Thyroid gland (tissue), 4 donors: ENCODE measurements at regions not wholly inside any gene's neighbourhood (a gene's known extent, or its start where the extent isn't known, plus 50 kb on each side); places are given as distances from the start of the nearest gene placed in this dataset.

ENCODE experiments used
- DNase-seq, 2 donors: peaks; one replicate each; pipeline ENCODE4 v3.0.0-alpha.2; 2019
- H3K27ac ChIP-seq, 3 donors: fragments of 200-600 bp; sonication (generic); 1 replicate in 2 of 3; 2 replicates in 1 of 3; pipeline ENCODE4 v1.5.1; 2016 to 2019; ENCODE audit warnings: mild to moderate bottlenecking in 1 of 3, moderate library complexity in 1 of 3
- H3K27me3 ChIP-seq: fragments of 200-600 bp; sonication (generic); one replicate; pipeline ENCODE4 v1.5.1; 2019
- H3K36me3 ChIP-seq, 2 donors: fragments of 200-600 bp; sonication (generic); one replicate each; pipeline ENCODE4 v1.5.1; 2016 to 2019
- H3K4me1 ChIP-seq, 2 donors: fragments of 200-600 bp; sonication (generic); one replicate each; pipeline ENCODE4 v1.5.1; 2017 to 2019
- H3K4me3 ChIP-seq, 3 donors: fragments of 200-600 bp; sonication (generic); replicated peaks in 1 of 3; 1 replicate in 2 of 3; 2 replicates in 1 of 3; pipeline ENCODE4 v1.5.1; 2016; ENCODE audit warnings: mild to moderate bottlenecking in 1 of 3
- H3K9me3 ChIP-seq: fragments of 200-600 bp; sonication (generic); one replicate; pipeline ENCODE4 v1.5.1; 2017
- POLR2A ChIP-seq, 2 donors: fragments of 450-650 bp; IDR thresholded peaks; one replicate each; pipeline ENCODE4 v1.6.1; 2017; ENCODE audit warnings: antibody characterized with exemption in 2 of 2, mild to moderate bottlenecking in 2 of 2, moderate library complexity in 1 of 2
- WGBS, 2 donors: methylation state at CpG; one replicate each; pipeline ENCODE4 v1.1.5; 2017; 5-methylcytosine and 5-hydroxymethylcytosine counted together
- intact Hi-C: fragments of 100-400 bp; cut with DNase I; formaldehyde crosslinking; loops from one replicate; pipeline ENCODE4 v1.15.1; 2023
- TF ChIP-seq, protein P1 (sequence below), 6 experiments: fragments of 200-600 bp in 3 of 6; fragments of 450-650 bp in 3 of 6; sonication (generic) in 3 of 6; IDR thresholded peaks; one replicate each; pipeline ENCODE4 v1.5.1; 2016 to 2019; ENCODE audit warnings: antibody characterized with exemption in 6 of 6, mild to moderate bottlenecking in 2 of 6, inconsistent platforms in 1 of 6, moderate library complexity in 1 of 6

DNA sequence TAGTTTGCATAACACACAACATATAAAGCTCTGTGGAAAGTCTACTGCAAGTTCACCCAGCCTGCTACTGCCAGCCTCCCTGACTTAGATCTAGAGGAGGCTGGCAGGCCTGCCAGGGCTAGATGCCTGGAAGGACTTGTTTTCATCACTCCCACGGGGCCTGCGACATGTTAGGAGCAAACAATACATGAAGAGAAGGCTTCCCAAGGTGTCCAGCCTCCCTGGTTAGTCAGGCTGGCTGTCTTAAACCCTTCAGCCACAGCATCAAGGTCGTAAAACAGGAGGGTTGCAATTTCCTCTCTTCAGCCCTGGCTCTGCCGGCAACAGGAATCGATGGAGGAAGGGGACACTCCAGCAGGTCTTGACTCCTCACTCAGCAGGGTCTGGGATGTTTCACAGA, 104.5 kb downstream of the NGF start:
- H3K9me3 ChIP-seq = no peaks in the 10 kb centered on the region
- TF ChIP-seq, protein P1, sequence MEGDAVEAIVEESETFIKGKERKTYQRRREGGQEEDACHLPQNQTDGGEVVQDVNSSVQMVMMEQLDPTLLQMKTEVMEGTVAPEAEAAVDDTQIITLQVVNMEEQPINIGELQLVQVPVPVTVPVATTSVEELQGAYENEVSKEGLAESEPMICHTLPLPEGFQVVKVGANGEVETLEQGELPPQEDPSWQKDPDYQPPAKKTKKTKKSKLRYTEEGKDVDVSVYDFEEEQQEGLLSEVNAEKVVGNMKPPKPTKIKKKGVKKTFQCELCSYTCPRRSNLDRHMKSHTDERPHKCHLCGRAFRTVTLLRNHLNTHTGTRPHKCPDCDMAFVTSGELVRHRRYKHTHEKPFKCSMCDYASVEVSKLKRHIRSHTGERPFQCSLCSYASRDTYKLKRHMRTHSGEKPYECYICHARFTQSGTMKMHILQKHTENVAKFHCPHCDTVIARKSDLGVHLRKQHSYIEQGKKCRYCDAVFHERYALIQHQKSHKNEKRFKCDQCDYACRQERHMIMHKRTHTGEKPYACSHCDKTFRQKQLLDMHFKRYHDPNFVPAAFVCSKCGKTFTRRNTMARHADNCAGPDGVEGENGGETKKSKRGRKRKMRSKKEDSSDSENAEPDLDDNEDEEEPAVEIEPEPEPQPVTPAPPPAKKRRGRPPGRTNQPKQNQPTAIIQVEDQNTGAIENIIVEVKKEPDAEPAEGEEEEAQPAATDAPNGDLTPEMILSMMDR (IDR thresholded peaks at IDR 0.05) = no peak
- TF ChIP-seq POLR2A (IDR thresholded peaks at IDR 0.05) = no peak
- no peaks in the 10 kb centered on the region for H3K36me3 ChIP-seq
- H3K4me3 ChIP-seq = no peak overlapping the region
- intact Hi-C loops = no loop called here
- WGBS, 2 donors = 66 to 69% methylated on average over 5 of the region's 5 CpGs
- H3K27ac ChIP-seq = no peak overlapping the region
- no peaks in the 10 kb centered on the region for H3K27me3 ChIP-seq
- DNase-seq = no peak
- no peaks in the 10 kb centered on the region for H3K4me1 ChIP-seq

DNA sequence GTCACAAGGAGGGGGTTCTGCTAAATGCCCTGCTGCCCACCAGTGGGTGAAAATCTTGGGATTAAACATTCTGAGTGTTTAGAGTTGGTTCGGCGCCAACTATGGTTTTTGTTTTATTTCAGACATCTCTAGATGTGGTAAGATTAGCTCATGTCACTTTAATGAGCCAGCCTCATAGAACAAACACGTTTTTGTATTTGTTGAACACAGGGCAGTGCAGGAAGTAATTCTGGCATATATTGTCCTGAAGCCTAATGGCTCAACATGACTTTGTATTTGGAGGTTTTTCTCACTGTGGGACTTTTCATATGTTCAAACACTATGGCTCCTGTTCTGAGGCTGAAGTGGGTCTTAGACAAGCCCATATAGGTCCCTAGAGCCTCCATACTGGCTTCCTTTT, 107.8 kb downstream of the NGF start:
- Histone ChIP-seq H3K27me3 (no peaks in the 10 kb centered on the region), H3K9me3 (no peaks in the 10 kb centered on the region), H3K36me3 (no peaks in the 10 kb centered on the region), H3K4me3 (no peak overlapping the region), H3K27ac (no peak overlapping the region), H3K4me1 (no peaks in the 10 kb centered on the region)
- 67 to 68% methylated on average over 3 of the region's 3 CpGs for WGBS, 2 donors
- no peak for DNase-seq
- intact Hi-C loops = no loop called here
- TF ChIP-seq, protein P1 (IDR thresholded peaks at IDR 0.05) = no peak
- TF ChIP-seq POLR2A (IDR thresholded peaks at IDR 0.05) = no peak

- intact Hi-C loops = no loop called here
- 95% methylated on average over 1 of the region's 1 CpG for WGBS, 2 donors
- TF ChIP-seq, protein P1 (IDR thresholded peaks at IDR 0.05) = no peak
- TF ChIP-seq POLR2A (IDR thresholded peaks at IDR 0.05) = no peak
Observed at GRCh38 chr1:115229016-115229415, 109.0 kb downstream of the NGF start.

GRCh38 chr1:115228191-115228590, 109.9 kb downstream of the NGF start:
- Histone ChIP-seq H3K9me3 (no peaks in the 10 kb centered on the region), H3K36me3 (no peaks in the 10 kb centered on the region), H3K4me3 (no peak overlapping the region), H3K27ac (no peak overlapping the region), H3K4me1 (no peaks in the 10 kb centered on the region), H3K27me3 (no peaks in the 10 kb centered on the region)
- WGBS, 2 donors = 90 to 93% methylated on average over 4 of the region's 4 CpGs
- intact Hi-C loops = no loop called here
- TF ChIP-seq, protein P1 (IDR thresholded peaks at IDR 0.05) = no peak
- no peak for DNase-seq

More at GRCh38 chr1:115229016-115229415, 109.0 kb downstream of the NGF start:
- H3K27me3 ChIP-seq = no peaks in the 10 kb centered on the region
- no peaks in the 10 kb centered on the region for H3K9me3 ChIP-seq
- H3K27ac ChIP-seq = no peak overlapping the region
- H3K4me3 ChIP-seq = no peak overlapping the region
- no peak for DNase-seq
- H3K36me3 ChIP-seq = no peaks in the 10 kb centered on the region
- no peaks in the 10 kb centered on the region for H3K4me1 ChIP-seq

- intact Hi-C loops = no loop called here
- WGBS, 2 donors = 89 to 92% methylated on average over 8 of the region's 8 CpGs
- Histone ChIP-seq H3K9me3 (no peaks in the 10 kb centered on the region), H3K4me3 (no peak overlapping the region), H3K36me3 (no peaks in the 10 kb centered on the region), H3K27me3 (no peaks in the 10 kb centered on the region), H3K4me1 (no peaks in the 10 kb centered on the region), H3K27ac (no peak overlapping the region)
- TF ChIP-seq, protein P1 (IDR thresholded peaks at IDR 0.05) = no peak
- no peak for TF ChIP-seq POLR2A (IDR thresholded peaks at IDR 0.05)
- DNase-seq = no peak
Observed at GRCh38 chr1:115227346-115228082, 110.5 kb downstream of the NGF start.
